NCI-H774 (cell line): ENCODE measurements at regions not wholly inside any gene's neighbourhood (a gene's known extent, or its start where the extent isn't known, plus 50 kb on each side); places are given as distances from the start of the nearest gene placed in this dataset.

Experiments
- DNase-seq: peaks from one replicate; lab custom pipeline; 2025; lab: John Stamatoyannopoulos, UW

- DNase-seq: no peak
Measured at GRCh38 chr20:20992686-20993360, 113.3 kb downstream of the LINC00237 start.

- DNase-seq: no peak
Measured at GRCh38 chr20:20992277-20992676, 113.9 kb downstream of the LINC00237 start.

- no peak for DNase-seq
Measured at GRCh38 chr20:20989081-20989480, 117.1 kb downstream of the LINC00237 start.

GRCh38 chr20:20979934-20980333, 126.2 kb downstream of the LINC00237 start:
- no peak for DNase-seq

- DNase-seq: no peak
Measured at GRCh38 chr20:20977786-20978185, 128.4 kb downstream of the LINC00237 start.

- DNase-seq: no peak
Measured at GRCh38 chr20:20972490-20972889, 133.7 kb downstream of the LINC00237 start.

- DNase-seq: peak; percentile 10
Measured at GRCh38 chr20:20971810-20972209, 134.3 kb downstream of the LINC00237 start.

- DNase-seq: no peak
Measured at GRCh38 chr20:20970841-20971240, 135.3 kb downstream of the LINC00237 start.

- DNase-seq: no peak
Measured at GRCh38 chr20:20969701-20970280, 136.4 kb downstream of the LINC00237 start.

GRCh38 chr20:20967564-20968184, 138.5 kb downstream of the LINC00237 start:
- no peak for DNase-seq

GRCh38 chr20:20966171-20966570, 140.0 kb downstream of the LINC00237 start:
- DNase-seq: no peak

- DNase-seq: no peak
Measured at GRCh38 chr20:20959031-20959755, 147.0 kb downstream of the LINC00237 start.

GRCh38 chr20:20956513-20956931, 149.6 kb downstream of the LINC00237 start:
- no peak for DNase-seq

GRCh38 chr20:20955892-20956291, 150.3 kb downstream of the LINC00237 start:
- DNase-seq: no peak

GRCh38 chr20:20953738-20954618, 152.2 kb downstream of the LINC00237 start:
- no peak for DNase-seq

- no peak for DNase-seq
Measured at GRCh38 chr20:20950620-20951019, 155.5 kb downstream of the LINC00237 start.

- DNase-seq: no peak
Measured at GRCh38 chr20:20946122-20946759, 159.9 kb downstream of the LINC00237 start.

GRCh38 chr20:20941468-20941889, 164.7 kb downstream of the LINC00237 start:
- DNase-seq: no peak

- no peak for DNase-seq
Measured at GRCh38 chr20:20939006-20939405, 167.2 kb downstream of the LINC00237 start.

GRCh38 chr20:20938599-20938998, 167.6 kb downstream of the LINC00237 start:
- DNase-seq: no peak

- no peak for DNase-seq
Measured at GRCh38 chr20:20938131-20938530, 168.0 kb downstream of the LINC00237 start.
